CD4-positive, alpha-beta T cell treated with Interleukin-21 for 1 hour (primary cell): ENCODE measurements at regions not wholly inside any gene's neighbourhood (a gene's known extent, or its start where the extent isn't known, plus 50 kb on each side); places are given as distances from the start of the nearest gene placed in this dataset.

Experiments used
- DNase-seq: peaks from one replicate; pipeline ENCODE4 v3.0.0-alpha.2; 2020

- DNase-seq = no peak
Measured at GRCh38 chr10:78819361-78820006, 249.3 kb upstream of the ZMIZ1 start.

GRCh38 chr10:78820007-78820362 lies 248.8 kb upstream of the ZMIZ1 start:
- no peak for DNase-seq

- no peak for DNase-seq
Measured at GRCh38 chr10:78821052-78821451, 247.7 kb upstream of the ZMIZ1 start.

- no peak for DNase-seq
Measured at GRCh38 chr10:78828647-78829539, 239.9 kb upstream of the ZMIZ1 start.

GRCh38 chr10:78829565-78829964 lies 239.2 kb upstream of the ZMIZ1 start:
- no peak for DNase-seq

GRCh38 chr10:78830062-78830975 lies 238.4 kb upstream of the ZMIZ1 start:
- no peak for DNase-seq

- no peak for DNase-seq
Measured at GRCh38 chr10:78830976-78831375, 237.8 kb upstream of the ZMIZ1 start.

- DNase-seq = no peak
Measured at GRCh38 chr10:78831461-78831860, 237.3 kb upstream of the ZMIZ1 start.

GRCh38 chr10:78832281-78832680 lies 236.5 kb upstream of the ZMIZ1 start:
- no peak for DNase-seq

GRCh38 chr10:78838141-78838657 lies 230.6 kb upstream of the ZMIZ1 start:
- no peak for DNase-seq

GRCh38 chr10:78843495-78843894 lies 225.3 kb upstream of the ZMIZ1 start:
- no peak for DNase-seq

GRCh38 chr10:78844960-78845607 lies 223.7 kb upstream of the ZMIZ1 start:
- DNase-seq = no peak

GRCh38 chr10:78846071-78846470 lies 222.7 kb upstream of the ZMIZ1 start:
- DNase-seq = no peak

GRCh38 chr10:78846760-78847159 lies 222.0 kb upstream of the ZMIZ1 start:
- no peak for DNase-seq

- no peak for DNase-seq
Measured at GRCh38 chr10:78847485-78847884, 221.3 kb upstream of the ZMIZ1 start.

- DNase-seq = no peak
Measured at GRCh38 chr10:78849115-78849514, 219.7 kb upstream of the ZMIZ1 start.

GRCh38 chr10:78849731-78850130 lies 219.0 kb upstream of the ZMIZ1 start:
- DNase-seq = no peak

- no peak for DNase-seq
Measured at GRCh38 chr10:78850644-78851435, 217.9 kb upstream of the ZMIZ1 start.

- DNase-seq = no peak
Measured at GRCh38 chr10:78851647-78852046, 217.1 kb upstream of the ZMIZ1 start.

- DNase-seq = peak; percentile 27
Measured at GRCh38 chr10:78852466-78853240, 216.1 kb upstream of the ZMIZ1 start.

GRCh38 chr10:78853864-78854263 lies 214.9 kb upstream of the ZMIZ1 start:
- no peak for DNase-seq
